Skeletal muscle satellite cell (primary cell): ENCODE measurements at regions not wholly inside any gene's neighbourhood (a gene's known extent, or its start where the extent isn't known, plus 50 kb on each side); places are given as distances from the start of the nearest gene placed in this dataset.

Experiments
- H3K27me3 ChIP-seq: 2 replicates; pipeline ENCODE4 v1.7.0; 2013; ENCODE audit warnings: low read length; ENCODE audit not compliant: control insufficient read depth, insufficient read depth
- H3K36me3 ChIP-seq: 2 replicates; pipeline ENCODE4 v1.7.0; 2013; ENCODE audit warnings: mild to moderate bottlenecking, control low read depth, low read length; ENCODE audit not compliant: insufficient read depth
- H3K4me1 ChIP-seq: 2 replicates; pipeline ENCODE4 v1.7.0; 2013; ENCODE audit warnings: low read length; ENCODE audit not compliant: control insufficient read depth, insufficient read depth
- H3K4me2 ChIP-seq: 2 replicates; pipeline ENCODE4 v1.7.0; 2013; ENCODE audit warnings: mild to moderate bottlenecking, low read length
- H3K4me3 ChIP-seq: 2 replicates; pipeline ENCODE4 v1.7.0; 2013; ENCODE audit warnings: low read length
- H3K9ac ChIP-seq: 2 replicates; pipeline ENCODE4 v1.7.0; 2013; ENCODE audit warnings: mild to moderate bottlenecking, low read depth, low read length, moderate library complexity
- H3K9me3 ChIP-seq: replicated peaks from 2 replicates; pipeline ENCODE4 v1.7.0; 2013; ENCODE audit warnings: mild to moderate bottlenecking, control low read depth, low read length

DNA sequence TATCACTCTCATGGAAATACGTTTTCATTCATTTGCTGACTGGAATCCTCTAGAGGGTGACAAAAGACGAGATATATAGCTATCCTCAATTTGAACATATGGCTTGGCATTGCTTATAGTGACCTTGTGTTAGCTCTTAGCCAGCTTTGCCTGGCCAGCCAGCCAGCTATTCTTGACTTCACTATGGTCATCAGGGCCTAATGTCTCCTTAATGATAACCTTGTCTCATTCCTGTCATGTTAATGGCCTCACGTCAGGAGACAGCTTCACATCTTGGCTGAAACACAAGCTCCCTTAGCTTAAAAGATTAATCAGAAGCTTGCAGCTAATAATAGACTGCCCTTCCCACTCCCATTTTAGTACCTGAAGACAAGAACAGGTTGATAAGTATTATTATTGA lies 1517.5 kb upstream of the PIK3C3 start:
- Histone ChIP-seq H3K36me3 (no peaks in the 10 kb centered on the region), H3K9ac (no peak overlapping the region), H3K4me3 (no peak overlapping the region), H3K4me1 (no peaks in the 10 kb centered on the region), H3K9me3 (no peaks in the 10 kb centered on the region), H3K4me2 (no peak overlapping the region), H3K27me3 (no peaks in the 10 kb centered on the region)

- H3K4me2 ChIP-seq, result no peak overlapping the region
- H3K9me3 ChIP-seq, result no peaks in the 10 kb centered on the region
- H3K4me3 ChIP-seq, result no peak overlapping the region
- no peaks in the 10 kb centered on the region for H3K4me1 ChIP-seq
- no peak overlapping the region for H3K9ac ChIP-seq
- no peaks in the 10 kb centered on the region for H3K36me3 ChIP-seq
- H3K27me3 ChIP-seq, result no peaks in the 10 kb centered on the region
Observed at GRCh38 chr18:40431071-40431985, 1523.7 kb upstream of the PIK3C3 start.

DNA sequence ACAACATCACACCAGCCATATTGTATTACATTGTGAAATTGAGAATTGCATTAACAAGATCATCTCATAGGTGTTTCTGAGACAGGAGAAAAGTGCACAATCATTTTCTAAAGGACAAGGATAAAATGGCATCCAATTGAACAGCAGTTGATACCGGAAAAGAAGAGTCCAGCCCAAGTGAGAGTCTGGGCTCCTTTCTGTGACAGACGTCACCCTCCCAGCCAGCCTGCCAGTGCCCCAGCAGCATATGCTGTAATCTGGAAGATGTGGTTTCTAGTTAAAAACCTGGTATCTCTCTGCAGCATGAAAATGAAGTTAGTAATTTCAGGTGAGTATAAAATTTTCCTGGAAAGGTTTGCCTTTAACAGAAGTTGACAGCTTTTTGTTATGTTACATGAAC lies 1531.7 kb upstream of the PIK3C3 start:
- Histone ChIP-seq H3K4me1 (peaks cover 3% of the 10 kb centered on the region), H3K4me2 (no peak overlapping the region), H3K27me3 (no peaks in the 10 kb centered on the region), H3K36me3 (no peaks in the 10 kb centered on the region), H3K9me3 (no peaks in the 10 kb centered on the region), H3K9ac (no peak overlapping the region), H3K4me3 (no peak overlapping the region)

- Histone ChIP-seq H3K36me3 (no peaks in the 10 kb centered on the region), H3K4me3 (no peak overlapping the region), H3K4me1 (peaks cover 3% of the 10 kb centered on the region), H3K27me3 (no peaks in the 10 kb centered on the region), H3K9me3 (no peaks in the 10 kb centered on the region), H3K9ac (no peak overlapping the region), H3K4me2 (no peak overlapping the region)
Observed at GRCh38 chr18:40420675-40421074, 1534.4 kb upstream of the PIK3C3 start.

- Histone ChIP-seq H3K36me3 (no peaks in the 10 kb centered on the region), H3K9me3 (no peaks in the 10 kb centered on the region), H3K9ac (no peak overlapping the region)
Observed at GRCh38 chr18:40417501-40417900, 1537.5 kb upstream of the PIK3C3 start.

GRCh38 chr18:40415821-40416220 lies 1539.2 kb upstream of the PIK3C3 start:
- no peak overlapping the region for H3K9ac ChIP-seq
- no peaks in the 10 kb centered on the region for H3K36me3 ChIP-seq
- H3K4me3 ChIP-seq, result no peak overlapping the region
- H3K4me2 ChIP-seq, result no peak overlapping the region
- peaks cover 10% of the 10 kb centered on the region for H3K4me1 ChIP-seq
- H3K9me3 ChIP-seq, result no peaks in the 10 kb centered on the region
- no peaks in the 10 kb centered on the region for H3K27me3 ChIP-seq

More at GRCh38 chr18:40417501-40417900, 1537.5 kb upstream of the PIK3C3 start:
- Histone ChIP-seq H3K27me3 (no peaks in the 10 kb centered on the region), H3K4me3 (no peak overlapping the region), H3K4me1 (peaks cover 10% of the 10 kb centered on the region), H3K4me2 (no peak overlapping the region)

- H3K4me3 ChIP-seq, result no peak overlapping the region
- H3K36me3 ChIP-seq, result no peaks in the 10 kb centered on the region
- H3K4me2 ChIP-seq, result no peak overlapping the region
- H3K9me3 ChIP-seq, result no peaks in the 10 kb centered on the region
- H3K4me1 ChIP-seq, result peaks cover 10% of the 10 kb centered on the region
- no peak overlapping the region for H3K9ac ChIP-seq
- no peaks in the 10 kb centered on the region for H3K27me3 ChIP-seq
Observed at GRCh38 chr18:40415176-40415791, 1539.8 kb upstream of the PIK3C3 start.

DNA sequence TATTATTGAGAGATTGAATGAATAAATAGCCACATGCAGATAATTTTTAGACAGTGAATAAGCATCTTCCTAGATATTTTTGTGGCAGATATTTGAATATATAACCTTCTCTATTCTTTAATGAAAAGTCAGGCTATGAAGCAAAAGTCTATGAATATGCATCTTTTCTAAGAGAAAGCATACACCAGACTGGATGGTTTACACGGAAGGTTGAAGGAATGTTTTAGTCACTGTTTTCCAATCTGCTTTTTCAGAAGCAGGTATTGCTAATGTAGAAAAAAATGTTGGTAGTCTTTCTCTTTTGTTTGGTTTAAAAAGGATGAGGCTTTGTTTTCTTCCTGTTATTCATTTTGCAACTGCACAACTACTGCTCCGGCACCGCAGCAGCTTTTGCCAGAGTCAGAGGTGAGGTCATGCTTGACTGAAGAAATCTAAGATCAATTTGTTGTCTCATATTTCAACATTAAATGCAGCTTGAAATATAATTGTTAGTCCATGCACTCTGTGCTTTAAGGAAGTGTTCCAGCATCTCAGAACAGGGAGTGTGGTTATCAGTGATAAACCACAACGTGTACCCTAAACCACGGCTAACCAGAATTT lies 1540.8 kb upstream of the PIK3C3 start:
- peak overlapping the region; percentile 42 for H3K9ac ChIP-seq
- no peaks in the 10 kb centered on the region for H3K36me3 ChIP-seq
- peak overlapping the region; percentile 60 for H3K4me2 ChIP-seq
- no peaks in the 10 kb centered on the region for H3K9me3 ChIP-seq
- peaks cover 10% of the 10 kb centered on the region for H3K4me1 ChIP-seq
- H3K27me3 ChIP-seq, result no peaks in the 10 kb centered on the region
- H3K4me3 ChIP-seq, result no peak overlapping the region

DNA sequence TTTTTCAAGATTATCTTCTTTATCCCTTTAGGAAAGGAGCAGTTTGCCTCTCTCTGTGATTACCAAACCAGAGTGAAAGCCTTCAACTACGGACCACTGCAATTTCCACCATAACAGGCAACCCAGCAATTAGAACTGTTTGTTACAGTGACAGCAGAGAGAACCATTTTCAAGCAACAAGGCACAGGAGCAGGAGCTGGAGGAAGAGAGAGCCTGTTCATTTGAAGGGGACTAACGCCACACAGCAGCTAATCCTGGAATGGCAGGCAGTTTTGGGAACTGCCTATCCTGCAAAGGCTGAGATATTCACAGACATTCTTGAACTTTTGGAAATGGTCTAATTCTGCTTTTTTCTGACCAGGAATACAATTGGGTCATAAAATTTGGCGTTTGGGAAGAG lies 1541.9 kb upstream of the PIK3C3 start:
- H3K9me3 ChIP-seq, result no peaks in the 10 kb centered on the region
- H3K9ac ChIP-seq, result no peak overlapping the region
- no peaks in the 10 kb centered on the region for H3K36me3 ChIP-seq
- no peak overlapping the region for H3K4me3 ChIP-seq
- H3K27me3 ChIP-seq, result no peaks in the 10 kb centered on the region
- peaks cover 8% of the 10 kb centered on the region for H3K4me1 ChIP-seq
- H3K4me2 ChIP-seq, result no peak overlapping the region

- Histone ChIP-seq H3K4me2 (no peak overlapping the region), H3K9ac (no peak overlapping the region), H3K27me3 (no peaks in the 10 kb centered on the region), H3K9me3 (no peaks in the 10 kb centered on the region), H3K4me1 (peaks cover 8% of the 10 kb centered on the region), H3K36me3 (no peaks in the 10 kb centered on the region), H3K4me3 (no peak overlapping the region)
Observed at GRCh38 chr18:40412410-40412809, 1542.6 kb upstream of the PIK3C3 start.

GRCh38 chr18:40407909-40408308 lies 1547.1 kb upstream of the PIK3C3 start:
- no peak overlapping the region for H3K4me2 ChIP-seq

More at GRCh38 chr18:40407909-40408308, 1547.1 kb upstream of the PIK3C3 start:
- H3K27me3 ChIP-seq, result no peaks in the 10 kb centered on the region
- H3K9me3 ChIP-seq, result no peaks in the 10 kb centered on the region
- H3K36me3 ChIP-seq, result no peaks in the 10 kb centered on the region
- peaks cover 5% of the 10 kb centered on the region for H3K4me1 ChIP-seq
- no peak overlapping the region for H3K4me3 ChIP-seq
- no peak overlapping the region for H3K9ac ChIP-seq
